Endothelial cell of umbilical vein (primary cell): ENCODE measurements at regions not wholly inside any gene's neighbourhood (a gene's known extent, or its start where the extent isn't known, plus 50 kb on each side); places are given as distances from the start of the nearest gene placed in this dataset.

ENCODE experiments used
- BruUV-seq: library from RNA; stranded (reverse); fragments of 400-500 nt; replicated peaks from 2 replicates; lab custom pipeline; 2021; lab: Mats Ljungman, UMichigan
- CTCF ChIA-PET: fragments of 300-600, 350-600 bp; sonication (Branson Sonifier 250); formaldehyde crosslinking; loops from one replicate; lab custom pipeline; 2021; ENCODE audit warnings: antibody characterized with exemption, inconsistent platforms; lab: Charles Lee
- POLR2A ChIA-PET: fragments of 300-600, 350-600 bp; sonication (Branson Sonifier 250); formaldehyde crosslinking; loops from one replicate; lab custom pipeline; 2021; ENCODE audit warnings: antibody characterized with exemption, inconsistent platforms; lab: Charles Lee
- DNase-seq: peaks from one replicate; pipeline ENCODE4 v3.0.0-alpha.2; 2011; ENCODE audit warnings: low read depth, low spot score
- FAIRE-seq: peaks from 2 replicates; lab custom pipeline; 2011; peaks lifted over from hg19 to GRCh38; lab: Jason Lieb, UNC
- H2AFZ ChIP-seq: 2 replicates; pipeline ENCODE4 v1.6.0; 2012; ENCODE audit warnings: low read depth, low read length, control low read depth, inconsistent platforms
- H3K27ac ChIP-seq: 2 replicates; pipeline ENCODE4 v1.5.1; 2011; ENCODE audit warnings: low read depth, mild to moderate bottlenecking, control low read depth, low read length, moderate library complexity; ENCODE audit not compliant: insufficient read depth
- H3K27me3 ChIP-seq, 2 experiments: 2 replicates each; pipeline versions ENCODE4 v1.6.0 to v1.6.1; 2011; ENCODE audit warnings: low read length in 2 of 2, mixed read lengths in 1 of 2; ENCODE audit not compliant: control insufficient read depth in 2 of 2, insufficient read depth in 2 of 2
- H3K36me3 ChIP-seq, 2 experiments: 2 replicates in 1 of 2; 3 replicates in 1 of 2; pipeline ENCODE4 v1.5.1; 2011; ENCODE audit warnings: low read length in 2 of 2, mild to moderate bottlenecking in 1 of 2, moderate library complexity in 1 of 2; ENCODE audit not compliant: control insufficient read depth in 2 of 2, insufficient read depth in 2 of 2; ENCODE audit errors: extremely low read depth in 1 of 2
- H3K4me1 ChIP-seq: 3 replicates; pipeline ENCODE4 v1.5.1; 2011; ENCODE audit warnings: mild to moderate bottlenecking, low read length; ENCODE audit not compliant: control insufficient read depth, insufficient read depth; ENCODE audit errors: extremely low read depth
- H3K4me2 ChIP-seq: 2 replicates; pipeline ENCODE4 v1.6.1; 2011; ENCODE audit warnings: low read length, control low read depth, mixed read lengths; ENCODE audit not compliant: insufficient read depth
- H3K4me3 ChIP-seq, 3 experiments: fragments of 200-600 bp in 1 of 3; sonication (generic), shearing (Covaris generic) in 1 of 3; replicated peaks in 1 of 3; 2 replicates each; pipeline ENCODE4 v1.5.1; 2011 to 2016; ENCODE audit warnings: control low read depth in 3 of 3, low read length in 3 of 3, mild to moderate bottlenecking in 2 of 3, inconsistent platforms in 1 of 3, low read depth in 1 of 3, moderate library complexity in 1 of 3; ENCODE audit not compliant: insufficient read depth in 1 of 3
- H3K79me2 ChIP-seq: 2 replicates; pipeline ENCODE4 v1.6.0; 2012; ENCODE audit warnings: low read length, inconsistent platforms; ENCODE audit not compliant: control insufficient read depth, insufficient read depth
- H3K9ac ChIP-seq: replicated peaks from 2 replicates; pipeline ENCODE3; 2011; ENCODE audit warnings: low read length, control low read depth; ENCODE audit not compliant: insufficient read depth; ENCODE audit errors: extremely low read depth
- H3K9me1 ChIP-seq: replicated peaks from 3 replicates; pipeline ENCODE4 v1.6.0; 2011; ENCODE audit warnings: mild to moderate bottlenecking, low read length; ENCODE audit not compliant: control insufficient read depth, insufficient read depth; ENCODE audit errors: extremely low read depth
- H3K9me3 ChIP-seq: replicated peaks from 2 replicates; pipeline ENCODE4 v1.5.1; 2012; ENCODE audit warnings: low read length, inconsistent platforms; ENCODE audit not compliant: control insufficient read depth, insufficient read depth
- H4K20me1 ChIP-seq: replicated peaks from 2 replicates; pipeline ENCODE3; 2011; ENCODE audit warnings: mild to moderate bottlenecking, low read length; ENCODE audit not compliant: control insufficient read depth, insufficient read depth; ENCODE audit errors: extremely low read depth
- EZH2 ChIP-seq: IDR thresholded peaks from 2 replicates; pipeline ENCODE4 v1.6.1; 2012; ENCODE audit warnings: borderline replicate concordance, low read depth, mild to moderate bottlenecking, moderate library complexity, low read length, inconsistent platforms; ENCODE audit not compliant: severe bottlenecking
- FOS ChIP-seq: IDR thresholded peaks from 2 replicates; pipeline ENCODE4 v1.6.1; 2011; ENCODE audit warnings: mild to moderate bottlenecking, low read length, moderate library complexity, borderline replicate concordance; ENCODE audit not compliant: insufficient read depth
- GATA2 ChIP-seq: IDR thresholded peaks from 2 replicates; pipeline ENCODE4 v1.7.0; 2011; ENCODE audit warnings: low read depth, mild to moderate bottlenecking, moderate library complexity, mixed read lengths, low read length; ENCODE audit not compliant: insufficient read length, insufficient read depth
- JUN ChIP-seq: IDR thresholded peaks from 2 replicates; pipeline ENCODE4 v1.6.1; 2011; ENCODE audit warnings: borderline replicate concordance, low read depth; ENCODE audit not compliant: insufficient read length, insufficient read depth
- MYC ChIP-seq: IDR thresholded peaks from one replicate; pipeline ENCODE4 v1.6.1; 2011; ENCODE audit warnings: mild to moderate bottlenecking, low read depth, low read length
- POLR2A ChIP-seq: IDR thresholded peaks from 2 replicates; pipeline ENCODE4 v1.6.1; 2012; ENCODE audit warnings: low read depth, mild to moderate bottlenecking, control low read depth, low read length
- POLR2AphosphoS5 ChIP-seq: IDR thresholded peaks from 2 replicates; pipeline ENCODE4 v1.6.1; 2012; ENCODE audit warnings: low read depth, mild to moderate bottlenecking, control low read depth, low read length, moderate library complexity; ENCODE audit not compliant: insufficient read depth
- dilution Hi-C: fragments of 300-500 bp; cut with MboI; formaldehyde crosslinking; loops from one replicate; pipeline ENCODE4 v1.15.0; 2019; ENCODE audit warnings: low sequenced_read_pairs; ENCODE audit not compliant: extremely low pct_ligation_motif_present
- intact Hi-C: fragments of 100-400 bp; cut with micrococcal nuclease; formaldehyde crosslinking; loops from one replicate; pipeline ENCODE4 v1.10.0; 2022
- TF ChIP-seq, protein P1 (sequence below): IDR thresholded peaks from 2 replicates; pipeline ENCODE4 v1.6.1; 2011; ENCODE audit not compliant: insufficient read depth, insufficient read length
- TF ChIP-seq, protein P2 (sequence below), 2 donors: IDR thresholded peaks; 1 replicate in 1 of 2; 2 replicates in 1 of 2; pipeline ENCODE4 v1.5.1; 2011; ENCODE audit warnings: low read length in 2 of 2, mild to moderate bottlenecking in 2 of 2, moderate library complexity in 2 of 2, control low read depth in 1 of 2, inconsistent platforms in 1 of 2, low read depth in 1 of 2; ENCODE audit not compliant: insufficient read depth in 1 of 2; ENCODE audit errors: extremely low read depth in 1 of 2

DNA sequence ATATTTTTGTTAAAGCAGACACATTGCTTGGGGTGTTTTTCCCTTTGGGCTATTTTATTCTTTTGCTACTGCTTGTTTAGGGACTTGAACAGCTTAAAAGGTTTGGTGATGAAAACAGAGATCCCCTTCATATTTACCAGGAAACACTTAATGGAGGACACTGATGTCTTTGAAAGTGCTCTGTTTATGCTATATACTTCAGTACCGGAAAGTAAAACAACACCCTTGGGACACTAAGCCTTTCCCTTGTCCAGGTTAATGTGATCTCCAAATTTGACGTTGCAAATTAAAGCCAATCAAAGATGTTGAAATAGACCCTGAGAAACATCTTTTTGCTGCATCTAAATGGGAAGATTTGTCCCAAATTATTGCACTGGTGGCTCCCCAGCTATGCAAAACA is 564.6 kb upstream of the PKDCC start:
- no peaks in the 10 kb centered on the region for H3K9me3 ChIP-seq
- CTCF ChIA-PET = no interaction called here
- intact Hi-C loops (no loop called here), dilution Hi-C loops (no loop called here)
- no peak overlapping the region for H2AFZ ChIP-seq
- POLR2A ChIA-PET = no interaction called here
- no peak overlapping the region for H3K4me3 ChIP-seq
- DNase-seq (no peak), FAIRE-seq (no peak)
- TF ChIP-seq JUN (no peak), GATA2 (no peak), POLR2A (no peak), FOS (no peak), POLR2AphosphoS5 (no peak), MYC (no peak), EZH2 (no peak)
- TF ChIP-seq, protein P1, sequence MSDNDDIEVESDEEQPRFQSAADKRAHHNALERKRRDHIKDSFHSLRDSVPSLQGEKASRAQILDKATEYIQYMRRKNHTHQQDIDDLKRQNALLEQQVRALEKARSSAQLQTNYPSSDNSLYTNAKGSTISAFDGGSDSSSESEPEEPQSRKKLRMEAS = no peak
- TF ChIP-seq, protein P2, sequence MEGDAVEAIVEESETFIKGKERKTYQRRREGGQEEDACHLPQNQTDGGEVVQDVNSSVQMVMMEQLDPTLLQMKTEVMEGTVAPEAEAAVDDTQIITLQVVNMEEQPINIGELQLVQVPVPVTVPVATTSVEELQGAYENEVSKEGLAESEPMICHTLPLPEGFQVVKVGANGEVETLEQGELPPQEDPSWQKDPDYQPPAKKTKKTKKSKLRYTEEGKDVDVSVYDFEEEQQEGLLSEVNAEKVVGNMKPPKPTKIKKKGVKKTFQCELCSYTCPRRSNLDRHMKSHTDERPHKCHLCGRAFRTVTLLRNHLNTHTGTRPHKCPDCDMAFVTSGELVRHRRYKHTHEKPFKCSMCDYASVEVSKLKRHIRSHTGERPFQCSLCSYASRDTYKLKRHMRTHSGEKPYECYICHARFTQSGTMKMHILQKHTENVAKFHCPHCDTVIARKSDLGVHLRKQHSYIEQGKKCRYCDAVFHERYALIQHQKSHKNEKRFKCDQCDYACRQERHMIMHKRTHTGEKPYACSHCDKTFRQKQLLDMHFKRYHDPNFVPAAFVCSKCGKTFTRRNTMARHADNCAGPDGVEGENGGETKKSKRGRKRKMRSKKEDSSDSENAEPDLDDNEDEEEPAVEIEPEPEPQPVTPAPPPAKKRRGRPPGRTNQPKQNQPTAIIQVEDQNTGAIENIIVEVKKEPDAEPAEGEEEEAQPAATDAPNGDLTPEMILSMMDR (IDR thresholded peaks at IDR 0.05; ENCODE audit: extremely low read depth in 1 of 2, insufficient read depth in 1 of 2, low read depth in 1 of 2, low read length in 2 of 2) = no peak
- H4K20me1 ChIP-seq = no peaks in the 10 kb centered on the region
- no peaks in the 10 kb centered on the region for H3K4me1 ChIP-seq
- H3K27ac ChIP-seq = no peak overlapping the region
- no peaks in the 10 kb centered on the region for H3K36me3 ChIP-seq
- H3K27me3 ChIP-seq = no peaks in the 10 kb centered on the region
- H3K79me2 ChIP-seq = no peaks in the 10 kb centered on the region
- H3K9me1 ChIP-seq = no peaks in the 10 kb centered on the region
- H3K4me2 ChIP-seq = no peak overlapping the region
- H3K9ac ChIP-seq = no peak overlapping the region
- no TSS peak for BruUV-seq
